ENCODE measurements at regions not wholly inside any gene's neighbourhood (a gene's known extent, or its start where the extent isn't known, plus 50 kb on each side); places are given as distances from the start of the nearest gene placed in this dataset.
"Not testable (repeated sequence)": the region's sequence is repeated elsewhere in the genome, so short reads cannot be mapped to it uniquely, and the experiment has no call there.

GRCh38 chr9:39503178-39503577, 147.7 kb downstream of the SPATA31A1 start:
- TF ChIP-seq ARNTL (CRISPR knock-in tag; IDR thresholded peaks at IDR 0.05; ENCODE audit: borderline replicate concordance, low read depth); ESRRG (CRISPR knock-in tag; IDR thresholded peaks at IDR 0.05); ZC3H10 (CRISPR knock-in tag; IDR thresholded peaks at IDR 0.05); OSR1 (CRISPR knock-in tag; IDR thresholded peaks at IDR 0.05); ISL1 (CRISPR knock-in tag; IDR thresholded peaks at IDR 0.05); BACH2 (CRISPR knock-in tag; IDR thresholded peaks at IDR 0.05; ENCODE audit: borderline replicate concordance); ZNF70 (CRISPR knock-in tag; IDR thresholded peaks at IDR 0.05); CSDC2 (CRISPR knock-in tag; IDR thresholded peaks at IDR 0.05); TCF4 (CRISPR knock-in tag; IDR thresholded peaks at IDR 0.05; ENCODE audit: borderline replicate concordance): not testable (repeated sequence)
- TF ChIP-seq, protein P1, sequence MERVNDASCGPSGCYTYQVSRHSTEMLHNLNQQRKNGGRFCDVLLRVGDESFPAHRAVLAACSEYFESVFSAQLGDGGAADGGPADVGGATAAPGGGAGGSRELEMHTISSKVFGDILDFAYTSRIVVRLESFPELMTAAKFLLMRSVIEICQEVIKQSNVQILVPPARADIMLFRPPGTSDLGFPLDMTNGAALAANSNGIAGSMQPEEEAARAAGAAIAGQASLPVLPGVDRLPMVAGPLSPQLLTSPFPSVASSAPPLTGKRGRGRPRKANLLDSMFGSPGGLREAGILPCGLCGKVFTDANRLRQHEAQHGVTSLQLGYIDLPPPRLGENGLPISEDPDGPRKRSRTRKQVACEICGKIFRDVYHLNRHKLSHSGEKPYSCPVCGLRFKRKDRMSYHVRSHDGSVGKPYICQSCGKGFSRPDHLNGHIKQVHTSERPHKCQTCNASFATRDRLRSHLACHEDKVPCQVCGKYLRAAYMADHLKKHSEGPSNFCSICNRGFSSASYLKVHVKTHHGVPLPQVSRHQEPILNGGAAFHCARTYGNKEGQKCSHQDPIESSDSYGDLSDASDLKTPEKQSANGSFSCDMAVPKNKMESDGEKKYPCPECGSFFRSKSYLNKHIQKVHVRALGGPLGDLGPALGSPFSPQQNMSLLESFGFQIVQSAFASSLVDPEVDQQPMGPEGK (CRISPR knock-in tag; IDR thresholded peaks at IDR 0.05; ENCODE audit: borderline replicate concordance), result not testable (repeated sequence)

All from SK-N-SH treated with all-trans-retinoic acid at 6 μM for 48 hours (cell line).